ENCODE measurements at regions not wholly inside any gene's neighbourhood (a gene's known extent, or its start where the extent isn't known, plus 50 kb on each side); places are given as distances from the start of the nearest gene placed in this dataset.

GRCh38 chr15:72972362-72972761 lies 79.9 kb upstream of the NEO1 start:
- TF ChIP-seq, protein P1, sequence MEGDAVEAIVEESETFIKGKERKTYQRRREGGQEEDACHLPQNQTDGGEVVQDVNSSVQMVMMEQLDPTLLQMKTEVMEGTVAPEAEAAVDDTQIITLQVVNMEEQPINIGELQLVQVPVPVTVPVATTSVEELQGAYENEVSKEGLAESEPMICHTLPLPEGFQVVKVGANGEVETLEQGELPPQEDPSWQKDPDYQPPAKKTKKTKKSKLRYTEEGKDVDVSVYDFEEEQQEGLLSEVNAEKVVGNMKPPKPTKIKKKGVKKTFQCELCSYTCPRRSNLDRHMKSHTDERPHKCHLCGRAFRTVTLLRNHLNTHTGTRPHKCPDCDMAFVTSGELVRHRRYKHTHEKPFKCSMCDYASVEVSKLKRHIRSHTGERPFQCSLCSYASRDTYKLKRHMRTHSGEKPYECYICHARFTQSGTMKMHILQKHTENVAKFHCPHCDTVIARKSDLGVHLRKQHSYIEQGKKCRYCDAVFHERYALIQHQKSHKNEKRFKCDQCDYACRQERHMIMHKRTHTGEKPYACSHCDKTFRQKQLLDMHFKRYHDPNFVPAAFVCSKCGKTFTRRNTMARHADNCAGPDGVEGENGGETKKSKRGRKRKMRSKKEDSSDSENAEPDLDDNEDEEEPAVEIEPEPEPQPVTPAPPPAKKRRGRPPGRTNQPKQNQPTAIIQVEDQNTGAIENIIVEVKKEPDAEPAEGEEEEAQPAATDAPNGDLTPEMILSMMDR (IDR thresholded peaks at IDR 0.05 in 8 of 11, conservative IDR thresholded peaks at IDR 0.05 in 3 of 11): no peak
- TF ChIP-seq POLR2AphosphoS5 (IDR thresholded peaks at IDR 0.05): no peak

Measured in spleen (tissue), 7 donors.